SK-N-SH treated with all-trans-retinoic acid at 6 μM for 48 hours (cell line): ENCODE measurements at regions not wholly inside any gene's neighbourhood (a gene's known extent, or its start where the extent isn't known, plus 50 kb on each side); places are given as distances from the start of the nearest gene placed in this dataset.

Experiments used
- ATAC-seq: fragments of 200-7000 bp; cut with Tn5 transposase; 3 replicates; pipeline ENCODE4 v1.9.1; 2020; ENCODE audit warnings: mild to moderate bottlenecking, moderate library complexity
- BACH2 ChIP-seq: fragments of 250-450 bp; sonication (Bioruptor Pico); IDR thresholded peaks from 2 replicates; pipeline ENCODE4 v1.9.0; 2021; ENCODE audit warnings: mild to moderate bottlenecking, borderline replicate concordance
- ESRRG ChIP-seq: fragments of 250-450 bp; sonication (Bioruptor Pico); IDR thresholded peaks from 2 replicates; pipeline ENCODE4 v1.6.1; 2021; ENCODE audit warnings: mild to moderate bottlenecking
- ISL1 ChIP-seq: fragments of 250-450 bp; sonication (Bioruptor Pico); IDR thresholded peaks from 2 replicates; pipeline ENCODE4 v2.1.2; 2022; ENCODE audit warnings: mild to moderate bottlenecking, moderate library complexity
- PPARA ChIP-seq: fragments of 250-450 bp; sonication (Bioruptor Pico); IDR thresholded peaks from 2 replicates; pipeline ENCODE4 v1.5.0; 2020; ENCODE audit warnings: mild to moderate bottlenecking, borderline replicate concordance
- RARB ChIP-seq: fragments of 250-450 bp; sonication (Bioruptor Pico); IDR thresholded peaks from 2 replicates; pipeline ENCODE4 v1.8.0; 2021; ENCODE audit warnings: mild to moderate bottlenecking, moderate library complexity
- SNAI2 ChIP-seq: fragments of 250-450 bp; sonication (Bioruptor Pico); IDR thresholded peaks from 2 replicates; pipeline ENCODE4 v1.5.0; 2020; ENCODE audit warnings: mild to moderate bottlenecking, moderate library complexity
- TCF4 ChIP-seq: fragments of 250-450 bp; sonication (Bioruptor Pico); IDR thresholded peaks from 2 replicates; pipeline ENCODE4 v1.8.0; 2021; ENCODE audit warnings: mild to moderate bottlenecking, moderate library complexity, borderline replicate concordance
- ZC3H10 ChIP-seq: fragments of 250-450 bp; sonication (Bioruptor Pico); IDR thresholded peaks from 2 replicates; pipeline ENCODE4 v1.5.1; 2021; ENCODE audit warnings: mild to moderate bottlenecking, moderate library complexity
- ZFP3 ChIP-seq: fragments of 250-450 bp; sonication (Bioruptor Pico); IDR thresholded peaks from 2 replicates; pipeline ENCODE4 v1.5.0; 2020; ENCODE audit warnings: mild to moderate bottlenecking, moderate library complexity
- ZFP30 ChIP-seq: fragments of 450-650 bp; formaldehyde crosslinking; IDR thresholded peaks from 2 replicates; pipeline ENCODE4 v1.5.0; 2022; ENCODE audit warnings: mild to moderate bottlenecking, moderate library complexity
- ZNF565 ChIP-seq: fragments of 450-650 bp; formaldehyde crosslinking; conservative IDR thresholded peaks from 2 replicates; pipeline ENCODE4 v1.5.0; 2020; ENCODE audit warnings: low read depth, mild to moderate bottlenecking, moderate library complexity
- ZNF70 ChIP-seq: fragments of 450-650 bp; formaldehyde crosslinking; IDR thresholded peaks from 2 replicates; pipeline ENCODE4 v1.5.0; 2020; ENCODE audit warnings: mild to moderate bottlenecking, moderate library complexity
- ZNF8 ChIP-seq: fragments of 450-650 bp; formaldehyde crosslinking; IDR thresholded peaks from 2 replicates; pipeline ENCODE4 v1.5.0; 2020; ENCODE audit warnings: mild to moderate bottlenecking, moderate library complexity
- TF ChIP-seq, protein P1 (sequence below): fragments of 250-450 bp; sonication (Bioruptor Pico); IDR thresholded peaks from 2 replicates; pipeline ENCODE4 v1.5.0; 2020; ENCODE audit warnings: mild to moderate bottlenecking, moderate library complexity
- TF ChIP-seq, protein P2 (sequence below): fragments of 250-450 bp; sonication (Bioruptor Pico); IDR thresholded peaks from 2 replicates; pipeline ENCODE4 v1.8.0; 2020; ENCODE audit warnings: mild to moderate bottlenecking, moderate library complexity, borderline replicate concordance
- TF ChIP-seq, protein P3 (sequence below): fragments of 250-450 bp; sonication (Bioruptor Pico); IDR thresholded peaks from 2 replicates; pipeline ENCODE4 v1.5.1; 2021; ENCODE audit warnings: mild to moderate bottlenecking, moderate library complexity
- TF ChIP-seq, protein P4 (sequence below): fragments of 250-450 bp; sonication (Bioruptor Pico); IDR thresholded peaks from 2 replicates; pipeline ENCODE4 v1.8.0; 2021; ENCODE audit warnings: low read depth, mild to moderate bottlenecking, moderate library complexity, borderline replicate concordance
- TF ChIP-seq, protein P5 (sequence below): fragments of 250-450 bp; sonication (Bioruptor Pico); IDR thresholded peaks from 2 replicates; pipeline ENCODE4 v1.5.1; 2020; ENCODE audit warnings: low read depth, mild to moderate bottlenecking, moderate library complexity

DNA sequence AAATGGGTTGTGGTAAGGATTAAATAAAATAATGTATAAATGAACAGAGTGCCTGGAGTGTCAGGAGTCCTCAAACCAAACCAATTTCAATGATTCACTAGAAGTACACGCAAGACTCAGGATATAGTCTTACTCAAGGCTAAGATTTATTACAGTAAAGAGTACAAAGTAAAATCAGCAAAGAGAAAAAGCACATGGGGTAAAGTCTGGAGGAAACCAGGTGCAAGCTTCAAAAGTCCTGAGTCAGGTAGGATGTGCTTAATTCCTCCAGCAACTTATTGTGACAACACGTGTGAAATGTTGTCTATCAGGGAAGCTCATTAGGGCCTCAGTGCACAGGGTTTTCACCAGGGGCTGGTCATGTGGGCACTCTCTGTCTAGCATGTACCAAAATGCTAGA, 105.8 kb upstream of the NAP1L1 start (continued):
- TF ChIP-seq, protein P1, sequence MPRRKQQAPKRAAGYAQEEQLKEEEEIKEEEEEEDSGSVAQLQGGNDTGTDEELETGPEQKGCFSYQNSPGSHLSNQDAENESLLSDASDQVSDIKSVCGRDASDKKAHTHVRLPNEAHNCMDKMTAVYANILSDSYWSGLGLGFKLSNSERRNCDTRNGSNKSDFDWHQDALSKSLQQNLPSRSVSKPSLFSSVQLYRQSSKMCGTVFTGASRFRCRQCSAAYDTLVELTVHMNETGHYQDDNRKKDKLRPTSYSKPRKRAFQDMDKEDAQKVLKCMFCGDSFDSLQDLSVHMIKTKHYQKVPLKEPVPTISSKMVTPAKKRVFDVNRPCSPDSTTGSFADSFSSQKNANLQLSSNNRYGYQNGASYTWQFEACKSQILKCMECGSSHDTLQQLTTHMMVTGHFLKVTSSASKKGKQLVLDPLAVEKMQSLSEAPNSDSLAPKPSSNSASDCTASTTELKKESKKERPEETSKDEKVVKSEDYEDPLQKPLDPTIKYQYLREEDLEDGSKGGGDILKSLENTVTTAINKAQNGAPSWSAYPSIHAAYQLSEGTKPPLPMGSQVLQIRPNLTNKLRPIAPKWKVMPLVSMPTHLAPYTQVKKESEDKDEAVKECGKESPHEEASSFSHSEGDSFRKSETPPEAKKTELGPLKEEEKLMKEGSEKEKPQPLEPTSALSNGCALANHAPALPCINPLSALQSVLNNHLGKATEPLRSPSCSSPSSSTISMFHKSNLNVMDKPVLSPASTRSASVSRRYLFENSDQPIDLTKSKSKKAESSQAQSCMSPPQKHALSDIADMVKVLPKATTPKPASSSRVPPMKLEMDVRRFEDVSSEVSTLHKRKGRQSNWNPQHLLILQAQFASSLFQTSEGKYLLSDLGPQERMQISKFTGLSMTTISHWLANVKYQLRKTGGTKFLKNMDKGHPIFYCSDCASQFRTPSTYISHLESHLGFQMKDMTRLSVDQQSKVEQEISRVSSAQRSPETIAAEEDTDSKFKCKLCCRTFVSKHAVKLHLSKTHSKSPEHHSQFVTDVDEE (CRISPR knock-in tag): no peak
- TF ChIP-seq, protein P2, sequence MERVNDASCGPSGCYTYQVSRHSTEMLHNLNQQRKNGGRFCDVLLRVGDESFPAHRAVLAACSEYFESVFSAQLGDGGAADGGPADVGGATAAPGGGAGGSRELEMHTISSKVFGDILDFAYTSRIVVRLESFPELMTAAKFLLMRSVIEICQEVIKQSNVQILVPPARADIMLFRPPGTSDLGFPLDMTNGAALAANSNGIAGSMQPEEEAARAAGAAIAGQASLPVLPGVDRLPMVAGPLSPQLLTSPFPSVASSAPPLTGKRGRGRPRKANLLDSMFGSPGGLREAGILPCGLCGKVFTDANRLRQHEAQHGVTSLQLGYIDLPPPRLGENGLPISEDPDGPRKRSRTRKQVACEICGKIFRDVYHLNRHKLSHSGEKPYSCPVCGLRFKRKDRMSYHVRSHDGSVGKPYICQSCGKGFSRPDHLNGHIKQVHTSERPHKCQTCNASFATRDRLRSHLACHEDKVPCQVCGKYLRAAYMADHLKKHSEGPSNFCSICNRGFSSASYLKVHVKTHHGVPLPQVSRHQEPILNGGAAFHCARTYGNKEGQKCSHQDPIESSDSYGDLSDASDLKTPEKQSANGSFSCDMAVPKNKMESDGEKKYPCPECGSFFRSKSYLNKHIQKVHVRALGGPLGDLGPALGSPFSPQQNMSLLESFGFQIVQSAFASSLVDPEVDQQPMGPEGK (CRISPR knock-in tag): no peak
- no peak for TF ChIP-seq RARB (CRISPR knock-in tag)
- TF ChIP-seq, all 23 proteins: peak for 0

DNA sequence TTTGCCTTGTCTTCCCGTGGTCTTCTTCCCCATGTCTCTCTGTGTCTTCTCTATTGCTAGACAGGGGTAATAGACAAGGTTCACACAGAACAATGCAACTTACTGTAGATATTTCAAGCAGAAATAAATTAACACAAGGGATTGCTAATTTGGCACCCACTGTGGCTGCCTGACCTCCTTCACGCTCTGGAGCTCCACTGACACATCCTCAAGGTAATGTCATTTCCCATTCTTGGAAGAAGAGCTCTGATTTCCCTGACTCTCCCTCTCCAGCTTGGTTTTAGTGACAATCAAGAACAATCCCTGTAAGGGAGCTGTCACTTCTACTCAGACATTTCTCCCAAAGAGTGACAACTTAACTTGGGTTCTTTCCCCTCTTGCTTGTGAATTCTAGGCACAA, 105.4 kb upstream of the NAP1L1 start:
- no peak for ATAC-seq
- TF ChIP-seq TCF4 (CRISPR knock-in tag) (no peak), ZNF565 (CRISPR knock-in tag) (no peak), ZNF8 (CRISPR knock-in tag) (no peak), ZNF70 (CRISPR knock-in tag) (no peak), ZC3H10 (no peak), PPARA (no peak), SNAI2 (CRISPR knock-in tag) (no peak)

DNA sequence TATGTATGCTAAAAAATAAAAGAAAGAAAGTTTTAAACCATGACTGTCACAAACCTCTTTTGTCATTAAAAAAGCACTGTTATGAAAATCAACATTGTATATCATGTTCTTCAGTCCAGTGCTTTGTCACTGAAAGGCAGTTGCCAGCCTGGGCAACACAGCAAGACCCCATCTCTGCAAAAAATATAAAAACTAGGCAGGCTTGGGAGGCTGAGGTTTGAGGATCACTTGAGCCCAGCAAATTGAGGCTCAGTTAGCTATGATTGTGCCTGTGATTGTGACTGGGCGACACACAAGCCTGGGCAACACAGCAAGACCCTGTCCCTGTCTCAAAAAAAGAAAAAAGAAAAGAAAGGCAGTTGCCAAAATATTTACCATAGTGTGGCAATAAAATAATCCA, 102.7 kb upstream of the NAP1L1 start:
- ATAC-seq: no peak
- TF ChIP-seq ZFP3 (CRISPR knock-in tag) (no peak), RARB (CRISPR knock-in tag) (no peak), ZNF565 (CRISPR knock-in tag) (no peak), ZNF70 (CRISPR knock-in tag) (no peak), BACH2 (CRISPR knock-in tag) (no peak), PPARA (no peak), ZNF8 (CRISPR knock-in tag) (no peak), ZC3H10 (no peak), ESRRG (CRISPR knock-in tag) (no peak)
- TF ChIP-seq, protein P2 (CRISPR knock-in tag): no peak
- TF ChIP-seq, protein P3, sequence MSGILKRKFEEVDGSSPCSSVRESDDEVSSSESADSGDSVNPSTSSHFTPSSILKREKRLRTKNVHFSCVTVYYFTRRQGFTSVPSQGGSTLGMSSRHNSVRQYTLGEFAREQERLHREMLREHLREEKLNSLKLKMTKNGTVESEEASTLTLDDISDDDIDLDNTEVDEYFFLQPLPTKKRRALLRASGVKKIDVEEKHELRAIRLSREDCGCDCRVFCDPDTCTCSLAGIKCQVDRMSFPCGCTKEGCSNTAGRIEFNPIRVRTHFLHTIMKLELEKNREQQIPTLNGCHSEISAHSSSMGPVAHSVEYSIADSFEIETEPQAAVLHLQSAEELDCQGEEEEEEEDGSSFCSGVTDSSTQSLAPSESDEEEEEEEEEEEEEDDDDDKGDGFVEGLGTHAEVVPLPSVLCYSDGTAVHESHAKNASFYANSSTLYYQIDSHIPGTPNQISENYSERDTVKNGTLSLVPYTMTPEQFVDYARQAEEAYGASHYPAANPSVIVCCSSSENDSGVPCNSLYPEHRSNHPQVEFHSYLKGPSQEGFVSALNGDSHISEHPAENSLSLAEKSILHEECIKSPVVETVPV (CRISPR knock-in tag): no peak

DNA sequence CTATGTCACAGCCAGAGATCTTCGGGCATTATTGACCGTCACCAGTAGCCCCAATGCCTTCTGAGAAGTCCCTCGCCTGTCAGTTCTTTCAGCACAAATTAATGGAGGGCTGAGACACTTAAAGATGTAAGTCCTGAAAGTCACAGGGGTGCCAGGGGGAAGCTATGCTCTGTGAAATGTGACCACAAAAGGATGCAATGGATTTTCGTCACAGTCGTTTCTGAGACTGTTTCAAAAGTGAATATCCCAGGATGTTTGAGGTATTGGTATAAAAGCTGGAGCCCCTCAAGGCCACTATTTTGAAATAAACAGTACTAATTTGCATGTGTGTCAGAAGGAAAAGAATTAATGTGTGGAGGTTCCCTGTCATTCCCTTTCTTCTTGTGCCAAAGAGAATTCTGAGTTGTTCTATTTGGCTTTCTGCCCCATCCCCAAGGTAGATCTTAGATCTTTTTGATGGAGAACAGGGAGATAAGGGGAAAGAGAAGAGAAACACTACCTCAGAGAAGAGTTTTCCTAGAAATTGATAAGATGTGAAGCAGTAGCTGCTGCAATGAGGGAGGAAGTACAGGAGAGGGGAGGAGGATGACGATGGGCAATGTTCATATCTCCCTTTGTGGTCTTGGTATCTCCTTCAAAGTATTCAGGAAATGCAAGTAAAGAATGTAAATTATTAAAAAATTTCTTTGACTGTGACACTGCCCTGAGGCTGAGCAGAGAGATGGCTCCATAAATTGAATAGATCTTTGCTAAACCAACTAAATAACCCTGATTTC, 101.8 kb upstream of the NAP1L1 start:
- TF ChIP-seq, protein P4, sequence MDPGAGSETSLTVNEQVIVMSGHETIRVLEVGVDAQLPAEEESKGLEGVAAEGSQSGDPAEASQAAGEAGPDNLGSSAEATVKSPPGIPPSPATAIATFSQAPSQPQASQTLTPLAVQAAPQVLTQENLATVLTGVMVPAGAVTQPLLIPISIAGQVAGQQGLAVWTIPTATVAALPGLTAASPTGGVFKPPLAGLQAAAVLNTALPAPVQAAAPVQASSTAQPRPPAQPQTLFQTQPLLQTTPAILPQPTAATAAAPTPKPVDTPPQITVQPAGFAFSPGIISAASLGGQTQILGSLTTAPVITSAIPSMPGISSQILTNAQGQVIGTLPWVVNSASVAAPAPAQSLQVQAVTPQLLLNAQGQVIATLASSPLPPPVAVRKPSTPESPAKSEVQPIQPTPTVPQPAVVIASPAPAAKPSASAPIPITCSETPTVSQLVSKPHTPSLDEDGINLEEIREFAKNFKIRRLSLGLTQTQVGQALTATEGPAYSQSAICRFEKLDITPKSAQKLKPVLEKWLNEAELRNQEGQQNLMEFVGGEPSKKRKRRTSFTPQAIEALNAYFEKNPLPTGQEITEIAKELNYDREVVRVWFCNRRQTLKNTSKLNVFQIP: no peak
- TF ChIP-seq SNAI2 (CRISPR knock-in tag) (no peak), TCF4 (CRISPR knock-in tag) (no peak), ZFP30 (CRISPR knock-in tag) (no peak), BACH2 (CRISPR knock-in tag) (no peak), ZNF70 (CRISPR knock-in tag) (no peak), ISL1 (CRISPR knock-in tag) (no peak), ESRRG (CRISPR knock-in tag) (no peak)
- TF ChIP-seq, protein P5, sequence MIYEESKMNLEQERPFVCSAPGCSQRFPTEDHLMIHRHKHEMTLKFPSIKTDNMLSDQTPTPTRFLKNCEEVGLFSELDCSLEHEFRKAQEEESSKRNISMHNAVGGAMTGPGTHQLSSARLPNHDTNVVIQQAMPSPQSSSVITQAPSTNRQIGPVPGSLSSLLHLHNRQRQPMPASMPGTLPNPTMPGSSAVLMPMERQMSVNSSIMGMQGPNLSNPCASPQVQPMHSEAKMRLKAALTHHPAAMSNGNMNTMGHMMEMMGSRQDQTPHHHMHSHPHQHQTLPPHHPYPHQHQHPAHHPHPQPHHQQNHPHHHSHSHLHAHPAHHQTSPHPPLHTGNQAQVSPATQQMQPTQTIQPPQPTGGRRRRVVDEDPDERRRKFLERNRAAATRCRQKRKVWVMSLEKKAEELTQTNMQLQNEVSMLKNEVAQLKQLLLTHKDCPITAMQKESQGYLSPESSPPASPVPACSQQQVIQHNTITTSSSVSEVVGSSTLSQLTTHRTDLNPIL (CRISPR knock-in tag): no peak
- ATAC-seq: no peak
